Lower leg skin (tissue), 4 donors: ENCODE measurements at regions not wholly inside any gene's neighbourhood (a gene's known extent, or its start where the extent isn't known, plus 50 kb on each side); places are given as distances from the start of the nearest gene placed in this dataset.

Experiments used
- DNase-seq, 2 donors: peaks; one replicate each; pipeline ENCODE4 v3.0.0-alpha.2; 2019; ENCODE audit warnings: low spot score in 2 of 2
- H3K4me3 ChIP-seq: fragments of 200-600 bp; sonication (generic); 2 replicates; pipeline ENCODE4 v1.5.1; 2017; ENCODE audit warnings: mild to moderate bottlenecking, low read depth; ENCODE audit not compliant: poor library complexity, severe bottlenecking
- POLR2A ChIP-seq, 2 donors: fragments of 450-650 bp; IDR thresholded peaks; one replicate each; pipeline ENCODE4 v1.6.1; 2016 to 2017; ENCODE audit warnings: antibody characterized with exemption in 2 of 2, mild to moderate bottlenecking in 1 of 2, moderate library complexity in 1 of 2
- WGBS, 2 donors: methylation state at CpG; one replicate each; pipeline ENCODE4 v1.1.5; 2018; 5-methylcytosine and 5-hydroxymethylcytosine counted together
- intact Hi-C: fragments of 100-400 bp; cut with DNase I; formaldehyde crosslinking; loops from one replicate; pipeline ENCODE4 v1.15.0; 2023; ENCODE audit warnings: low total_unique reads
- TF ChIP-seq, protein P1 (sequence below), 3 donors: fragments of 450-650 bp; IDR thresholded peaks; one replicate each; pipeline ENCODE4 v1.5.1; 2016; ENCODE audit warnings: antibody characterized with exemption in 3 of 3, mild to moderate bottlenecking in 3 of 3, moderate library complexity in 2 of 3

DNA sequence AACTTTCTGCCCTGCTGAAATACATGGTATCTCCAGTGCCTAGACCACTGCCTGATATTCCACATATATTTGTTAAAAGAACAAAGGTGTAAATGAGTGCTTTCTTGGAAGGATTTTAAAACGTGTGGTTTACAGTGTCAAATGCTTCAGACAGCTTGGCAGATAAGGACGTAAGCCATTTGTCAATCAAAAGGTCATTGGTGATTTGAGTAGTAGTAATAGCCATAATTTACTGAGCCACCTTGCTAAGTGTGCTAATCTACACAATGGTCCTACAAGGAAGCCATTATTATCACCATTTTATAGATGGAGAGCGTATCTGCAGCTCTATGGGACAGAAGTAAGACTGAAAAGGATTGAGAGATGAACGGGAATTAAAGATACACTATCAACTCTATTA, 186.8 kb upstream of the MPPED2 start:
- 78 to 79% methylated on average over 4 of the region's 4 CpGs for WGBS, 2 donors
- TF ChIP-seq, protein P1, sequence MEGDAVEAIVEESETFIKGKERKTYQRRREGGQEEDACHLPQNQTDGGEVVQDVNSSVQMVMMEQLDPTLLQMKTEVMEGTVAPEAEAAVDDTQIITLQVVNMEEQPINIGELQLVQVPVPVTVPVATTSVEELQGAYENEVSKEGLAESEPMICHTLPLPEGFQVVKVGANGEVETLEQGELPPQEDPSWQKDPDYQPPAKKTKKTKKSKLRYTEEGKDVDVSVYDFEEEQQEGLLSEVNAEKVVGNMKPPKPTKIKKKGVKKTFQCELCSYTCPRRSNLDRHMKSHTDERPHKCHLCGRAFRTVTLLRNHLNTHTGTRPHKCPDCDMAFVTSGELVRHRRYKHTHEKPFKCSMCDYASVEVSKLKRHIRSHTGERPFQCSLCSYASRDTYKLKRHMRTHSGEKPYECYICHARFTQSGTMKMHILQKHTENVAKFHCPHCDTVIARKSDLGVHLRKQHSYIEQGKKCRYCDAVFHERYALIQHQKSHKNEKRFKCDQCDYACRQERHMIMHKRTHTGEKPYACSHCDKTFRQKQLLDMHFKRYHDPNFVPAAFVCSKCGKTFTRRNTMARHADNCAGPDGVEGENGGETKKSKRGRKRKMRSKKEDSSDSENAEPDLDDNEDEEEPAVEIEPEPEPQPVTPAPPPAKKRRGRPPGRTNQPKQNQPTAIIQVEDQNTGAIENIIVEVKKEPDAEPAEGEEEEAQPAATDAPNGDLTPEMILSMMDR (IDR thresholded peaks at IDR 0.05) = no peak
- TF ChIP-seq POLR2A (IDR thresholded peaks at IDR 0.05) = no peak
- no peak for DNase-seq
- intact Hi-C loops = no loop called here
- no peak overlapping the region for H3K4me3 ChIP-seq

DNA sequence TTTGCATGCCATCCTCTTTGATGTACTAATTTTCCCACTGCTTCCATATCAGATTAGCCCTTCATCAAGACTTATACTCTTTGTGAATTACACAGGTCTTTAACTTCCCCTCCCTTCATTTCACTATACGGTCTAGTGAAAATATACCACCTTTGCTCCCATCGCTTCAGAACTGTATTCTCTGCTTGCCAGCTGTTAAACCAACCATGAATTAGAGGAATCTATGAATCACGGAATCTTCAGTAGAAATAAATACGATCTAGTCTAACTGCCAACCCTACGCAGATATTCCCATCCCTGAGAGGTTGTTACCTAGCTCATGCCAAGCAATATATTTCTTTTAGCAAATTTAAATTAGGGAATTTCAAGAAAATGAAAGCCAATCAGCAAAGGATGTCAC, 177.8 kb upstream of the MPPED2 start:
- 92 to 95% methylated on average over 5 of the region's 5 CpGs for WGBS, 2 donors
- no peak for TF ChIP-seq POLR2A (IDR thresholded peaks at IDR 0.05)
- TF ChIP-seq, protein P1 (IDR thresholded peaks at IDR 0.05) = no peak
- DNase-seq = no peak
- no peak overlapping the region for H3K4me3 ChIP-seq
- intact Hi-C loops = no loop called here

DNA sequence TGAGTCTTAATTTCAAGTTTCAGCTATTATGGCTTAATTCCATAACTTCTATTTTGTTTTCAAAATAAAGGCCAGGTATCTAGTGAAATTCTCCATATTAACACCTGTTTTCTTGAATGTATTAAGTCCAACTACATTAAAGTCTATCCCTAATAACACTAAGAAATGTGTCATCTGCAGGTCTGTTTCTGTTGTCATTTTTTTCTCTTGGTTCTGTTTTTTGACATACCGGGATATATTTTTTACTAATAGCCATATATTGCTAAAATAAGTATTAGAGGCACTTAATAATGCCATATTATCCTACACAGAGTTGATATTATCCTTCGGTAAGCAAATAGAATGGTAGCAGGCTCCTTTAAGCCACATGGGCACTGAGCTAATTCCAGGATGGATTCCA, 176.0 kb upstream of the MPPED2 start:
- TF ChIP-seq, protein P1 (IDR thresholded peaks at IDR 0.05) = no peak
- no peak for TF ChIP-seq POLR2A (IDR thresholded peaks at IDR 0.05)
- WGBS, 2 donors = 92 to 96% methylated on average over 2 of the region's 2 CpGs

DNA sequence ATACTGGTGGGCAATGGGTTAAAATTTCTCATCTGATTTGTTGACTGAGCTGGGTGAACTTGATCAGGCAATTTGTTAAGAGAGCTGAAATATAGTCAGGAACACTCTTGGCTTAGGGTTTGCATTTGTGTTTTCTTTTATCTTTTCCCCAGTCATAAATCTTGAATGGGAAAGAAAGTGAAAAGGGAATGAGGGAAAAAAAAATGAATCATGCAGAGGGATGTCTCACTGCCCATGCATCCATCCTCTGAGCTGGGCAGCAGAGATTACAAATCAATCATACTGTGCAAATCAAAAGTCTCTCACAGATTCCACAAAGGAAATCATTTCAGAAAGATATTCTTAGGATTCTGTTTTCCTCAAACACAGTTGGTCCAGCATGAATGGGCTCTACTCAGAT, 174.2 kb upstream of the MPPED2 start:
- no peak overlapping the region for H3K4me3 ChIP-seq
- no peak for DNase-seq
- TF ChIP-seq, protein P1 (IDR thresholded peaks at IDR 0.05) = no peak
- TF ChIP-seq POLR2A (IDR thresholded peaks at IDR 0.05) = no peak
- intact Hi-C loops = no loop called here

More for the DNA sequence above, 176.0 kb upstream of the MPPED2 start:
- intact Hi-C loops = no loop called here
- H3K4me3 ChIP-seq = no peak overlapping the region
- DNase-seq = no peak

DNA sequence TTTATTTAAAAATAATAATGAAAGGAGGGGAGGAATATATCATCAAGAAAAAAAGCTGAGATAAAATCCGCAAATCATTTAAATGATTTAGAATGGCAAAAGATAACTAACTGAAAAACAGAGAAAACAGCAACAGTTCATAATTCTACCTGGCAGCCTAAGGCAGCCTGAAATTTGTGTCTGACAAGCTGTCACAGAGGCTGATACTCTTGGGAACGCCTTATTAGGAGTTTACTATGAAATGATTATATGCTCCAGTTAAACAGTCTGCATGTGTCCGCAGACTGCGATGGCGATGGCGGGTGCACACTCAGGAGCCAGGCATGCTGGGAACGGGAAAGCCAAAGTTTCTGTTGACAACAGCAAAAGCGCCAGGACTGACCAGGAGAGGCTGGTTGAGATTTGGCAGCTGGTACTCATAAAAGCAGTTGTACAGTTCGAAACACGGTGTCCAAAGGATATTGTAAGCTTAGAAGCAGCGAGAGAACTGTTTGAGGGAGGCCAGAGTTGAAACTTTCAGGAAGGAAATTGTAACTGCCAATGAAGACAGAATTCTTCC, 172.9 kb upstream of the MPPED2 start:
- TF ChIP-seq, protein P1 (IDR thresholded peaks at IDR 0.05) = no peak
- no peak for TF ChIP-seq POLR2A (IDR thresholded peaks at IDR 0.05)
- no peak overlapping the region for H3K4me3 ChIP-seq
- 50 to 53% methylated on average over 11 of the region's 11 CpGs for WGBS, 2 donors
- no peak for DNase-seq
- intact Hi-C loops = no loop called here

DNA sequence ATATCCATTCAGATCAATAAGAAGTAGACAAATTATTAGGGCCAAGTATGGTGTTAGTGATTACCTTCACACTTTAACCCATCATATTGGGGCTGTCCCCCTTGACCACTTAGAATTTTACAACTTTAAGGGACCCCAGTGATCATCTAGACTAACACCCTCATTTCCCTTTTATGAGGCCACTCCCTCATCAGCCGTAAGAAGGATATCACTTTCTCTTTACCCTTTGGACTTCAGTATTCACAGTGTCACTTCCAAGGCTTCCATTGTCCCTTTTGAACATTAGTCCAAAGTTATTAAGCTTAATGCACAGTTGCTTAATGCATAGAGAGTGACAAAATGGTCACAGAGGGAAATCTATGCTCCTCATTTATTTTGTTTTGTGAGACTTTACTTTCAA, 172.4 kb upstream of the MPPED2 start:
- intact Hi-C loops = no loop called here
- WGBS, 2 donors = 37 to 42% methylated on average over 1 of the region's 1 CpG
- no peak overlapping the region for H3K4me3 ChIP-seq
- no peak for DNase-seq
- no peak for TF ChIP-seq POLR2A (IDR thresholded peaks at IDR 0.05)
- TF ChIP-seq, protein P1 (IDR thresholded peaks at IDR 0.05) = no peak
